ENCODE measurements at regions not wholly inside any gene's neighbourhood (a gene's known extent, or its start where the extent isn't known, plus 50 kb on each side); places are given as distances from the start of the nearest gene placed in this dataset.
A peak's percentile ranks its signal among the peaks of the same experiment; 100 is the strongest.

- TF ChIP-seq, protein P1, sequence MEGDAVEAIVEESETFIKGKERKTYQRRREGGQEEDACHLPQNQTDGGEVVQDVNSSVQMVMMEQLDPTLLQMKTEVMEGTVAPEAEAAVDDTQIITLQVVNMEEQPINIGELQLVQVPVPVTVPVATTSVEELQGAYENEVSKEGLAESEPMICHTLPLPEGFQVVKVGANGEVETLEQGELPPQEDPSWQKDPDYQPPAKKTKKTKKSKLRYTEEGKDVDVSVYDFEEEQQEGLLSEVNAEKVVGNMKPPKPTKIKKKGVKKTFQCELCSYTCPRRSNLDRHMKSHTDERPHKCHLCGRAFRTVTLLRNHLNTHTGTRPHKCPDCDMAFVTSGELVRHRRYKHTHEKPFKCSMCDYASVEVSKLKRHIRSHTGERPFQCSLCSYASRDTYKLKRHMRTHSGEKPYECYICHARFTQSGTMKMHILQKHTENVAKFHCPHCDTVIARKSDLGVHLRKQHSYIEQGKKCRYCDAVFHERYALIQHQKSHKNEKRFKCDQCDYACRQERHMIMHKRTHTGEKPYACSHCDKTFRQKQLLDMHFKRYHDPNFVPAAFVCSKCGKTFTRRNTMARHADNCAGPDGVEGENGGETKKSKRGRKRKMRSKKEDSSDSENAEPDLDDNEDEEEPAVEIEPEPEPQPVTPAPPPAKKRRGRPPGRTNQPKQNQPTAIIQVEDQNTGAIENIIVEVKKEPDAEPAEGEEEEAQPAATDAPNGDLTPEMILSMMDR (IDR thresholded peaks at IDR 0.05): peak in 2 of 3 experiments; percentile 25 to 37
- TF ChIP-seq POLR2A (IDR thresholded peaks at IDR 0.05): no peak
Observed at GRCh38 chr18:43596105-43596712, 318.9 kb upstream of the SYT4 start.
